GM12878 (cell line): ENCODE measurements at regions not wholly inside any gene's neighbourhood (a gene's known extent, or its start where the extent isn't known, plus 50 kb on each side); places are given as distances from the start of the nearest gene placed in this dataset.

Source experiments
- ATAC-seq: fragments of 200-7000 bp; cut with Tn5 transposase; 3 replicates; pipeline ENCODE4 v1.9.1; 2020; ENCODE audit warnings: mild to moderate bottlenecking, moderate library complexity
- BruUV-seq: library from RNA; stranded (reverse); fragments of 400-500 nt; replicated peaks from 2 replicates; lab custom pipeline; 2021; lab: Mats Ljungman, UMichigan
- CTCF ChIA-PET: fragments of 300-600 bp; sonication (Branson Sonifier 250); formaldehyde crosslinking; extraction: SDS; loops from one replicate; lab custom pipeline; 2021; ENCODE audit warnings: inconsistent platforms; lab: Yijun Ruan, JAX
- POLR2A ChIA-PET: fragments of 350-600 bp; formaldehyde crosslinking; extraction: SDS; loops from one replicate; lab custom pipeline; 2021; ENCODE audit warnings: inconsistent platforms; lab: Charles Lee
- RAD21 ChIA-PET: fragments of 300-600 bp; sonication (Branson Sonifier 250); formaldehyde crosslinking; loops from one replicate; lab custom pipeline; 2023; ENCODE audit warnings: antibody characterized with exemption; ENCODE audit not compliant: unreplicated experiment; lab: Charles Lee
- SMC1A ChIA-PET: fragments of 300-600 bp; sonication (Branson Sonifier 250); formaldehyde crosslinking; loops from one replicate; lab custom pipeline; 2023; ENCODE audit not compliant: unreplicated experiment, uncharacterized antibody; lab: Charles Lee
- DNase-seq: peaks from one replicate; pipeline ENCODE4 v3.0.0-alpha.2; 2011; ENCODE audit warnings: low read depth, low spot score
- FAIRE-seq: peaks from 3 replicates; lab custom pipeline; 2011; peaks lifted over from hg19 to GRCh38; lab: Jason Lieb, UNC
- H2AFZ ChIP-seq: 2 replicates; pipeline ENCODE4 v1.6.0; 2011; ENCODE audit warnings: low read depth, low read length, control low read depth; ENCODE audit not compliant: control insufficient read depth
- H3K27ac ChIP-seq: 2 replicates; pipeline ENCODE4 v1.5.1; 2011; ENCODE audit warnings: control low read depth; ENCODE audit not compliant: control insufficient read depth, insufficient read depth
- H3K27me3 ChIP-seq, 2 experiments: replicated peaks in 1 of 2; 2 replicates each; pipeline versions ENCODE4 v1.6.0 to v1.6.1; 2011; ENCODE audit warnings: low read length in 1 of 2; ENCODE audit not compliant: control insufficient read depth in 2 of 2, insufficient read depth in 2 of 2
- H3K36me3 ChIP-seq, 2 experiments: 2 replicates each; pipeline ENCODE4 v1.5.1; 2011; ENCODE audit warnings: low read length in 1 of 2; ENCODE audit not compliant: control insufficient read depth in 2 of 2, insufficient read depth in 2 of 2
- H3K4me1 ChIP-seq: 2 replicates; pipeline ENCODE4 v1.6.1; 2011; ENCODE audit warnings: mild to moderate bottlenecking, low read length, moderate library complexity, mixed read lengths; ENCODE audit not compliant: control insufficient read depth, insufficient read depth
- H3K4me2 ChIP-seq: 2 replicates; pipeline ENCODE4 v1.6.0; 2011; ENCODE audit warnings: control low read depth; ENCODE audit not compliant: control insufficient read depth, insufficient read depth
- H3K4me3 ChIP-seq: fragments of 200-600 bp; sonication (generic); 2 replicates; pipeline ENCODE4 v1.5.1; 2016
- H3K79me2 ChIP-seq: 2 replicates; pipeline ENCODE4 v1.6.0; 2011; ENCODE audit warnings: low read length; ENCODE audit not compliant: control insufficient read depth, insufficient read depth
- H3K9ac ChIP-seq: 2 replicates; pipeline ENCODE4 v1.8.0; 2011; ENCODE audit warnings: low read length, control low read depth, mixed read lengths; ENCODE audit not compliant: control insufficient read depth, insufficient read depth
- H3K9me3 ChIP-seq: replicated peaks from 3 replicates; pipeline ENCODE4 v1.5.1; 2011; ENCODE audit warnings: mild to moderate bottlenecking, low read length; ENCODE audit not compliant: control insufficient read depth, insufficient read depth
- H4K20me1 ChIP-seq: 2 replicates; pipeline ENCODE4 v1.6.0; 2011; ENCODE audit not compliant: control insufficient read depth, insufficient read depth
- E2F8 ChIP-seq: fragments of 450-650 bp; IDR thresholded peaks from 2 replicates; pipeline ENCODE4 v1.6.1; 2018; ENCODE audit warnings: mild to moderate bottlenecking, low read depth, moderate library complexity; ENCODE audit not compliant: partially characterized antibody
- IRF3 ChIP-seq: fragments of 450-650 bp; IDR thresholded peaks from 2 replicates; pipeline ENCODE4 v1.6.1; 2014; ENCODE audit warnings: mild to moderate bottlenecking
- MEF2A ChIP-seq: IDR thresholded peaks from 2 replicates; pipeline ENCODE4 v1.6.1; 2011; ENCODE audit warnings: low read depth, mild to moderate bottlenecking, low read length, moderate library complexity; ENCODE audit not compliant: insufficient read depth
- NFIC ChIP-seq: IDR thresholded peaks from 2 replicates; pipeline ENCODE4 v1.6.1; 2012; ENCODE audit warnings: low read depth, mild to moderate bottlenecking, inconsistent platforms, low read length, moderate library complexity
- NFXL1 ChIP-seq: fragments of 450-650 bp; IDR thresholded peaks from 2 replicates; pipeline ENCODE4 v1.6.1; 2017; ENCODE audit warnings: antibody characterized with exemption, mild to moderate bottlenecking, borderline replicate concordance
- RELB ChIP-seq: fragments of 450-650 bp; IDR thresholded peaks from 2 replicates; pipeline ENCODE4 v1.6.1; 2017; ENCODE audit warnings: low read depth, mild to moderate bottlenecking, moderate library complexity
- RUNX3 ChIP-seq: IDR thresholded peaks from 2 replicates; pipeline ENCODE4 v1.6.1; 2012; ENCODE audit warnings: low read length, inconsistent platforms
- WGBS: methylation state at CpG from one replicate; pipeline ENCODE4 v1.1.6; 2016; ENCODE audit warnings: low lambda C conversion rate; ENCODE audit not compliant: insufficient replicate concordance, insufficient coverage; ENCODE audit errors: missing lambda C conversion rate; 5-methylcytosine and 5-hydroxymethylcytosine counted together
- in situ Hi-C: fragments of 300-500 bp; cut with MboI; formaldehyde crosslinking; loops from 9 replicates; pipeline ENCODE4 v1.14.3; 2018; ENCODE audit warnings: mixed read lengths
- intact Hi-C: fragments of 100-400 bp; cut with micrococcal nuclease; formaldehyde crosslinking; loops from one replicate; pipeline ENCODE4 v1.14.2; 2022; ENCODE audit not compliant: unreplicated experiment

DNA sequence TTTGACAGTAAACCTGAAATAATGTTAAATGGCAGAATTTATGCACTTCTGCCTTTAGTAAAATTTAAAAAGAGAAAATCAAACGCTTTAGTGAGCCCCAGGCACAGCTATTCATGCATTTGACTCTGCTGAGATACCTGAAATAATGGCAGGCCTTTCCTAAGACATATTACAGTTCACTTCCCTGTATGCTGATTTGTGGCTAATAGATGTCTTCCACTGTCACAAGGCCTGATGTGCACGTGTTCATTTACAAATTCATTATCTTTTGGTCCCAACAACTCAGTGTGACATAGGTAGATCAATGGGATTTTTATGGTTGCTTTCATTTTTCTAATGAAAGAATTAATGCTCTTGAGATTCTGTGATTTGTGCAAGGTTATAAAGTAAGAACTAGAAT is 449.7 kb upstream of the RGS17 start:
- in situ Hi-C loops, result no loop called here
- no peaks in the 10 kb centered on the region for H3K79me2 ChIP-seq
- TF ChIP-seq RELB (no peak), MEF2A (no peak), NFIC (no peak)
- RAD21 ChIA-PET, result no interaction called here
- no peaks in the 10 kb centered on the region for H3K27me3 ChIP-seq
- H3K4me1 ChIP-seq, result no peaks in the 10 kb centered on the region
- no peak overlapping the region for H3K9ac ChIP-seq
- intact Hi-C loops, result no loop called here
- H3K27ac ChIP-seq, result no peak overlapping the region
- DNase-seq (no peak), FAIRE-seq (no peak), ATAC-seq (no peak)
- no peaks in the 10 kb centered on the region for H4K20me1 ChIP-seq
- BruUV-seq, result no TSS peak
- POLR2A ChIA-PET, result no interaction called here
- CTCF ChIA-PET, result no interaction called here
- H3K36me3 ChIP-seq, result no peaks in the 10 kb centered on the region
- H2AFZ ChIP-seq, result no peak overlapping the region
- WGBS, result 0% methylated on average over 2 of the region's 2 CpGs
- no peaks in the 10 kb centered on the region for H3K9me3 ChIP-seq
- no peak overlapping the region for H3K4me3 ChIP-seq
- H3K4me2 ChIP-seq, result no peak overlapping the region
- SMC1A ChIA-PET, result no interaction called here

DNA sequence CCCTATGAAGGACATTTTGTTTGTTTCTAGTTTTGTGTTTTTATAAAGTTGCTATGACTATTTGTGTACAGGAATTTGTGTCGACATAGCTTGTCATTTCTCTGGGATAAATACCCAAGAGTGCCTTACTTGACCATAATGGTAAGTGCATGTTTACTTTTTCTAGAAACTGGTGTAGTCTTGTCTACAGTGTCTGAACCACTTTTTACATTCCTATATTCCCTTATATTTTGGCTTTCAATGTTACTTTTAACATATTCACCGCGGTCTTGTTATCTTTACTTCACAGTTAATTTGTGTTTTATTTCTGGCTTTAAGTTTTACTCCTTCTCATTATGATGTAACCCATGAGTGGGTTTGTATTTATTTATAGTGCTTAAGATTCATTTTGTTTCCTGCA is 444.4 kb upstream of the RGS17 start:
- Histone ChIP-seq H4K20me1 (no peaks in the 10 kb centered on the region), H3K27me3 (no peaks in the 10 kb centered on the region), H3K9ac (no peak overlapping the region), H3K36me3 (no peaks in the 10 kb centered on the region), H3K9me3 (no peaks in the 10 kb centered on the region), H3K27ac (no peak overlapping the region), H3K4me1 (no peaks in the 10 kb centered on the region), H3K79me2 (no peaks in the 10 kb centered on the region), H3K4me3 (no peak overlapping the region), H2AFZ (no peak overlapping the region), H3K4me2 (no peak overlapping the region)
- 78% methylated on average over 3 of the region's 3 CpGs for WGBS
- no peak for ATAC-seq
- intact Hi-C loops, result no loop called here
- ChIA-PET CTCF (no interaction called here), RAD21 (no interaction called here), POLR2A (no interaction called here), SMC1A (no interaction called here)
- DNase-seq, result no peak
- in situ Hi-C loops, result no loop called here
- BruUV-seq, result no TSS peak
- peak; percentile 27 for FAIRE-seq
- no peak for TF ChIP-seq E2F8
- TF ChIP-seq NFXL1, result no peak
- TF ChIP-seq IRF3, result no peak
- no peak for TF ChIP-seq RUNX3
- TF ChIP-seq, all 136 proteins: peak for 0
